Neural crest cell (in vitro differentiated cells): ENCODE measurements at regions not wholly inside any gene's neighbourhood (a gene's known extent, or its start where the extent isn't known, plus 50 kb on each side); places are given as distances from the start of the nearest gene placed in this dataset.

Experiments used
- DNase-seq: peaks from one replicate; pipeline ENCODE4 v3.0.0; 2021; ENCODE audit warnings: low read depth, mixed read lengths, low spot score
- H3K27ac Mint-ChIP-seq: one replicate; pipeline ENCODE4 v1.8.0; 2021; ENCODE audit warnings: mild to moderate bottlenecking, mixed read lengths; ENCODE audit not compliant: unreplicated experiment
- H3K27me3 Mint-ChIP-seq: 2 replicates; pipeline ENCODE4 v1.8.0; 2021; ENCODE audit warnings: low read depth, mild to moderate bottlenecking, mixed read lengths
- H3K36me3 Mint-ChIP-seq: 2 replicates; pipeline ENCODE4 v1.8.0; 2021; ENCODE audit warnings: low read depth, mild to moderate bottlenecking, mixed read lengths
- H3K4me1 Mint-ChIP-seq: 2 replicates; pipeline ENCODE4 v1.8.0; 2021; ENCODE audit warnings: mixed read lengths
- H3K4me3 Mint-ChIP-seq: one replicate; pipeline ENCODE4 v1.8.0; 2021; ENCODE audit warnings: mild to moderate bottlenecking, mixed read lengths
- H3K9me3 Mint-ChIP-seq: 2 replicates; pipeline ENCODE4 v1.8.0; 2021; ENCODE audit warnings: mixed read lengths
- CTCF ChIP-seq: fragments of 200-600 bp; sonication (generic); conservative IDR thresholded peaks from 2 replicates; pipeline ENCODE4 v1.5.0; 2021; ENCODE audit warnings: antibody characterized with exemption, mild to moderate bottlenecking

GRCh38 chr17:73701701-73702100 lies 57.5 kb upstream of the SDK2 start:
- H3K9me3 Mint-ChIP-seq, result peaks cover 4% of the 10 kb centered on the region
- no peaks in the 10 kb centered on the region for H3K36me3 Mint-ChIP-seq
- no peak for DNase-seq
- no peak for TF ChIP-seq CTCF
- no peak overlapping the region for H3K27ac Mint-ChIP-seq
- H3K27me3 Mint-ChIP-seq, result peaks cover 2% of the 10 kb centered on the region
- no peak overlapping the region for H3K4me3 Mint-ChIP-seq
- no peaks in the 10 kb centered on the region for H3K4me1 Mint-ChIP-seq

- H3K27me3 Mint-ChIP-seq, result peaks cover 4% of the 10 kb centered on the region
- H3K4me3 Mint-ChIP-seq, result no peak overlapping the region
- H3K36me3 Mint-ChIP-seq, result no peaks in the 10 kb centered on the region
- no peaks in the 10 kb centered on the region for H3K4me1 Mint-ChIP-seq
- H3K9me3 Mint-ChIP-seq, result peaks cover 6% of the 10 kb centered on the region
- no peak overlapping the region for H3K27ac Mint-ChIP-seq
- TF ChIP-seq CTCF, result no peak
- DNase-seq, result no peak
These were observed 58.9 kb upstream of the SDK2 start for GRCh38 chr17:73703192-73703591.

GRCh38 chr17:73703917-73704316 lies 59.7 kb upstream of the SDK2 start:
- Mint-ChIP-seq H3K9me3 (peaks cover 6% of the 10 kb centered on the region), H3K27ac (no peak overlapping the region), H3K36me3 (no peaks in the 10 kb centered on the region), H3K27me3 (peaks cover 9% of the 10 kb centered on the region), H3K4me1 (no peaks in the 10 kb centered on the region), H3K4me3 (no peak overlapping the region)
- no peak for DNase-seq
- no peak for TF ChIP-seq CTCF

GRCh38 chr17:73705594-73705993 lies 61.3 kb upstream of the SDK2 start:
- H3K4me1 Mint-ChIP-seq, result peaks cover 6% of the 10 kb centered on the region
- H3K9me3 Mint-ChIP-seq, result peaks cover 6% of the 10 kb centered on the region
- H3K27me3 Mint-ChIP-seq, result peaks cover 11% of the 10 kb centered on the region
- TF ChIP-seq CTCF, result no peak
- H3K36me3 Mint-ChIP-seq, result no peaks in the 10 kb centered on the region
- no peak overlapping the region for H3K27ac Mint-ChIP-seq
- no peak for DNase-seq
- no peak overlapping the region for H3K4me3 Mint-ChIP-seq

GRCh38 chr17:73706428-73706827 lies 62.2 kb upstream of the SDK2 start:
- H3K4me3 Mint-ChIP-seq, result no peak overlapping the region
- no peak for DNase-seq
- peaks cover 6% of the 10 kb centered on the region for H3K9me3 Mint-ChIP-seq
- H3K4me1 Mint-ChIP-seq, result peaks cover 6% of the 10 kb centered on the region
- no peaks in the 10 kb centered on the region for H3K36me3 Mint-ChIP-seq
- no peak overlapping the region for H3K27ac Mint-ChIP-seq
- TF ChIP-seq CTCF, result no peak
- H3K27me3 Mint-ChIP-seq, result peaks cover 11% of the 10 kb centered on the region

- TF ChIP-seq CTCF, result no peak
- no peak overlapping the region for H3K27ac Mint-ChIP-seq
- peaks cover 14% of the 10 kb centered on the region for H3K27me3 Mint-ChIP-seq
These were observed 62.6 kb upstream of the SDK2 start for GRCh38 chr17:73706858-73707257.

More at GRCh38 chr17:73706858-73707257, 62.6 kb upstream of the SDK2 start:
- Mint-ChIP-seq H3K9me3 (peaks cover 4% of the 10 kb centered on the region), H3K4me3 (no peak overlapping the region), H3K4me1 (peaks cover 6% of the 10 kb centered on the region), H3K36me3 (no peaks in the 10 kb centered on the region)
- DNase-seq, result no peak
